NCI-H2196 treated with DMSO at 0.1 percent for 48 hours (cell line): ENCODE measurements at regions not wholly inside any gene's neighbourhood (a gene's known extent, or its start where the extent isn't known, plus 50 kb on each side); places are given as distances from the start of the nearest gene placed in this dataset.

ENCODE experiments used
- DNase-seq: peaks from one replicate; lab custom pipeline; 2025; ENCODE audit not compliant: unreplicated experiment; lab: John Stamatoyannopoulos, UW

- DNase-seq = peak; percentile 61
Measured at GRCh38 chr12:24109381-24110039, 160.0 kb upstream of the SOX5 start.

GRCh38 chr12:24102676-24103075, 153.2 kb upstream of the SOX5 start:
- no peak for DNase-seq

GRCh38 chr12:24099576-24099975, 150.1 kb upstream of the SOX5 start:
- DNase-seq = no peak

- DNase-seq = no peak
Measured at GRCh38 chr12:24095245-24095644, 145.8 kb upstream of the SOX5 start.

- DNase-seq = no peak
Measured at GRCh38 chr12:24089510-24089890, 140.0 kb upstream of the SOX5 start.

GRCh38 chr12:24088751-24089509, 139.5 kb upstream of the SOX5 start:
- no peak for DNase-seq

GRCh38 chr12:24087294-24087693, 137.8 kb upstream of the SOX5 start:
- no peak for DNase-seq

GRCh38 chr12:24084800-24085199, 135.3 kb upstream of the SOX5 start:
- DNase-seq = no peak

- DNase-seq = no peak
Measured at GRCh38 chr12:24083838-24084237, 134.4 kb upstream of the SOX5 start.

GRCh38 chr12:24081606-24082005, 132.1 kb upstream of the SOX5 start:
- no peak for DNase-seq

- no peak for DNase-seq
Measured at GRCh38 chr12:24081092-24081529, 131.6 kb upstream of the SOX5 start.

- no peak for DNase-seq
Measured at GRCh38 chr12:24080465-24080864, 131.0 kb upstream of the SOX5 start.

- DNase-seq = no peak
Measured at GRCh38 chr12:24079083-24079482, 129.6 kb upstream of the SOX5 start.

- DNase-seq = peak; percentile 20
Measured at GRCh38 chr12:24078318-24078765, 128.9 kb upstream of the SOX5 start.

- no peak for DNase-seq
Measured at GRCh38 chr12:24077161-24077560, 127.7 kb upstream of the SOX5 start.

- DNase-seq = no peak
Measured at GRCh38 chr12:24075650-24076049, 126.2 kb upstream of the SOX5 start.

GRCh38 chr12:24073170-24073810, 123.8 kb upstream of the SOX5 start:
- no peak for DNase-seq

- peak; percentile 33 for DNase-seq
Measured at GRCh38 chr12:24072302-24072701, 122.8 kb upstream of the SOX5 start.

GRCh38 chr12:24071842-24072241, 122.4 kb upstream of the SOX5 start:
- DNase-seq = no peak

GRCh38 chr12:24069532-24070395, 120.3 kb upstream of the SOX5 start:
- peak; percentile 26 for DNase-seq

- DNase-seq = no peak
Measured at GRCh38 chr12:24066865-24067264, 117.4 kb upstream of the SOX5 start.
